ENCODE measurements at regions not wholly inside any gene's neighbourhood (a gene's known extent, or its start where the extent isn't known, plus 50 kb on each side); places are given as distances from the start of the nearest gene placed in this dataset.

GRCh38 chr3:3334491-3334890 lies 155.0 kb upstream of the CRBN start (continued):
- no peak for TF ChIP-seq CHD7 (IDR thresholded peaks at IDR 0.05; ENCODE audit: insufficient replicate concordance, low read length)
- TF ChIP-seq SP2 (IDR thresholded peaks at IDR 0.05; ENCODE audit: low read length) = no peak
- TF ChIP-seq RBBP5 (IDR thresholded peaks at IDR 0.05; ENCODE audit: borderline replicate concordance, low read depth, low read length) = no peak

Measured in H1 (cell line).